CD4-positive, alpha-beta T cell treated with Interleukin-4 for 1 hour (primary cell): ENCODE measurements at regions not wholly inside any gene's neighbourhood (a gene's known extent, or its start where the extent isn't known, plus 50 kb on each side); places are given as distances from the start of the nearest gene placed in this dataset.

Source experiments
- DNase-seq, 2 donors: peaks; one replicate each; pipeline ENCODE4 v3.0.0-alpha.2; 2020 to 2022

DNA sequence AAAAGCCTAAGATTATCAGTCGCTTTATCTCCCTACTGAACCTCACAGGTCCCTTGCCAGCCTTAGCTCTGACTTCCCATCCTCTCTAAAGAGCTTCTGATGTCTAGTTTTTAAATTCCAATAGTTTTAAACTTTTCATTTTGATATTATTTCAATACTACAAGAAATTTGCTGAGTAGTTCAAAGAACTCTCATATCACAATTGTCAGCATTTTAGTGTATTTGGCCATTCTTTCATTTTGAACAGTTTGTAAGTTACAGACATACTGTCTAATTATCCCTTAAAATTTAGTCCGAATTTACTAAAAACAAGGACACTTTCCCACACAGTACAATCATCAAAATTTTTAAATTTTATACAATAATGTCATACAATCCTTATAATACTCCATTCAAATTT lies 666.8 kb upstream of the SETBP1 start:
- no peak for DNase-seq

- no peak for DNase-seq
Measured at GRCh38 chr18:44025421-44025820, 655.3 kb upstream of the SETBP1 start.

- no peak for DNase-seq
Measured at GRCh38 chr18:44028109-44028508, 652.6 kb upstream of the SETBP1 start.

DNA sequence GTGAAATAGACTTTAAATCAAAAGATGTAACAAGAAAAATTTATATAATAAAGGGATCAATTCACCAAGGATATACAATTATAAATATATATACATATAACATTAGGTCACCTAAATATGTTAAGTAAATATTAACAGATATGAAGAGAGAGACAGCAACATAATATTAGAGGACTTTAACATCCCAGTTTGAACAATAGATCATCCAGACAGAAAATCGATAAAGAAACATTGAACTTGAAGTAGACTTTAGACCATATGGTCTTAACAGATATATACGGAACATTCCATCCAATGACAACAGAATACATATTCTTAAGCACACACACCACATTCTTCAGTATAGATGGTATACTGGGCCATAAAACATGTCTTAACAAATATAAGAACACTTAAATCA lies 649.6 kb upstream of the SETBP1 start:
- no peak for DNase-seq

- DNase-seq, result no peak
Measured at GRCh38 chr18:44033144-44033701, 647.5 kb upstream of the SETBP1 start.

DNA sequence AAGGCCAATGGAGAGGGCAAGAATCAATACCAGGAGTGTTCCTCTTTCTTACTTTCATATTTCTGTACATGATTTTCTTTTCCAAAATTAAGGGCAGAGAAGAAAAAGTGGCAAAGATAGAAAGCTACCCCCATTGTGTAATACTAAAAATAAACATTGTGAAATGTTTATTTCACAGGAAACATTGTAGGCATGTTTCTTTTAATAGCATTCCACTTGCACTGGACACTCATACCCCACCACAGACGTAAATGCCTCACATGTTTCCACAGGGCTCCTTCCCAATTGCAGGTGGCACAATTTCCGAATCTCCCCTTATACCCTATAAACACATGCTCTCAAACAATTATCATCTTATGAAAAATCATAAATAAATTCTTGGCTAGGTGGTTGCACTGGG lies 645.1 kb upstream of the SETBP1 start:
- no peak for DNase-seq

GRCh38 chr18:44036501-44036900 lies 644.2 kb upstream of the SETBP1 start:
- DNase-seq, result no peak

- DNase-seq, result no peak
Measured at GRCh38 chr18:44039216-44039615, 641.5 kb upstream of the SETBP1 start.

DNA sequence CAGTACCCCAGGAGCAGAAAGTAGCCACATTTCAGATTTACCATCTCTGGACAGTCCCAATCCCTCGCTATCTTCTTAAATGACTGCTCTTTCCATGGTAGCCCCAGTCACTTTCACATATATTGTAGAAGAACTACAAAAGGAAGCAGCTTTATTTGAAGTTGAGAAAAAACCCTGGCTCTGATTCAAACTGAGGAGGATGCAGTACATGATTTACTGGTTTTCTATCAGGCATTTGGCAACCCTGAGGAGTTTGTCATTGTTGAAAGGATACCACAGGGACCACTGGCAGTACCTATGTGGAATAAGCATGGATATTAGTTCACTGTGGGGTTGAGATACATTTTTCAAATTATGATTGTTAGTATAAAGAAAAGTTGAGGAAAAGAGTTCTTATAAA lies 640.9 kb upstream of the SETBP1 start:
- DNase-seq, result no peak

- DNase-seq, result no peak
Measured at GRCh38 chr18:44041553-44041952, 639.1 kb upstream of the SETBP1 start.

DNA sequence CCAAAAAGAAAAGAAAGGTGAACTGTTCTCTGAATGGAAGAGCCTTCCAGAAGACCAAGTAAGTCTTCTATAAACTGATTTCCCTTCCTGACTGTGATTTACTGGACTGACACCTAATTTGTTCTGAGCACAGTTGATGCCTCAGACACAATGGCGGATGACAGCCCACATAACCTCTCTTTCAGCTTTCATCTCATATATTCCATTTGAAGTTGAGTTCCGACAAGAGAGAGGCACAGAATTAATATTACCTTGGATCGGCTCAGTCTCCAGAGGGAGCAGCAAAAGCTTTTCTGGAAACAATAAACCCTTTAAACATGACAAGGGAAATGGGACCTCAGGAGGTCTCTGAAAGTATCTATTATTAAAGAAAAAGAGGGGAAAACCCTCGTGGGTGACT lies 638.7 kb upstream of the SETBP1 start:
- DNase-seq, result no peak

GRCh38 chr18:44046376-44046975 lies 634.2 kb upstream of the SETBP1 start:
- DNase-seq, result no peak

DNA sequence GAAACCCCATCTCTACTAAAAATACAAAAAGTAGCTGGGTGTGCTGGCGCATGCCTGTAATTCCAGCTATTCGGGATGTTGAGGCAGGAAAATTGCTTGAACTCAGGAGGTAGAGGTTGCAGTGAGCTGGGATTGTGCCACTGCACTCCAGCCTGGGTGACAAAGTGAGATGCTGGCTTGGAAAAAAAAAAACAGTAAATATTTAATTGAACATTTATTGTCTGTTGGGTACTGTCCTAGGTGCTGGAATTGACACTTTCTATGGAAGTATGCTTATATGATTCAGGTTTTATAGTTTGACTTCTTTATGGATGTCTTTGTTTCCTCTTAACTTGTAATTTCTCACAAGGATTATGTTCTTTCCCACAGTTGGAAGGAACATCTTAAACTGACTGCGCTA lies 633.1 kb upstream of the SETBP1 start:
- DNase-seq, result no peak

- no peak for DNase-seq
Measured at GRCh38 chr18:44048435-44048834, 632.3 kb upstream of the SETBP1 start.

- no peak for DNase-seq
Measured at GRCh38 chr18:44048846-44049245, 631.8 kb upstream of the SETBP1 start.

DNA sequence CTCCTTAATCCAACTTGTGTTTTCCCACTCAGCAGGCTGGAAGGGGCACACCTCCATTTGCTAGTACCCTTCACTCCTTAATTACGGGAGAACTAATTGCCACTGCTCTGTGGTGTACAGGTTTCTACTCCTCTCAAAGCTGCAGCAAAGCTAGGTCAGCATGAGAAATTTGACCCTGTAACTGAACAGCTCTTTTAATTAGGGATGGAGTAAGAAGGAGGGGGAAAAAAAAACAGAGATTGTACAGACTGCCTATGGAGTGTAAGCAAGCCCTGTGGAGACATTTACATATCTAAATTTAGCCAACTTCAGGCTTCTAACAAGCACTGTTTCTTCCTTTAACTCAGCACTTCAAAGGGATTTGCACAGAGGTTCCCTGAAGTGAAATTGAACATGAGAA lies 629.7 kb upstream of the SETBP1 start:
- no peak for DNase-seq

DNA sequence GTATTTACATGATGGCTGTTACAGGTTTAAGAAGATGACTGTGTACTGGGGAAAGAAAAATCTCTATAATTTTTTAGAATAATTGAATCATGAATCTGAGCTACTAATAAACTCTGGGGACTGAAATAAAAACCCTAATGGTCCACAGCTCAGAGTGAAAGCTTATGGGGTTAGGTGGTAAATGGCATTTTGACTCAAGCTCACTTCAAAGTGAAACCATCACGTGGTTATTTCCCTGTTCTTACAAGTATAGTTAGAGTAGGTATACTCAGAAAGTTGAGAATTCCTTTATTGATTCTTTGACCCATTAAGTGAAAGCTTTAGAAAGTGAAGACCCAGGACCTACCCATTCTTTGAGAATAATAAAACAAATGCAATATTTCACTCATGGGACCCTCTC lies 626.2 kb upstream of the SETBP1 start:
- no peak for DNase-seq

DNA sequence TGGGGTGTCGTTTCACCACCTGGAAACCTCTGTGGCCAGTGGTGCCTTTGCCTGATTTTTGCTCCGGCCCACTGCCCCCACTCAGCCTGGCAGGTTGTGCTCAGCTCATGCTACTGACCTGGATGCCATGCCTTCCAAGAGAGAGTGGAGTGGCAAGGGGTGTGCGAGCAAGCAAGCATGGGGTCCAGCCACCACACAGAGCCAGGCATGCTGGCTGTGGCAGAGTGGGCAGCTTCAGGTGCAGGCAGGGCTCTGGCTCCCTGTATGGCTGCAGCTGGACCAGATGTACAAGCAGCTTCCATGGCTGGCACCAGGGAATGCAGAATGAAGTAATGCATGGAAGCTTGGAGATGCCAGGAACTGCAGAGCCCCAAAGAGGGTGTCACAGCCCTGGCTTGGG lies 620.5 kb upstream of the SETBP1 start:
- DNase-seq, result no peak

DNA sequence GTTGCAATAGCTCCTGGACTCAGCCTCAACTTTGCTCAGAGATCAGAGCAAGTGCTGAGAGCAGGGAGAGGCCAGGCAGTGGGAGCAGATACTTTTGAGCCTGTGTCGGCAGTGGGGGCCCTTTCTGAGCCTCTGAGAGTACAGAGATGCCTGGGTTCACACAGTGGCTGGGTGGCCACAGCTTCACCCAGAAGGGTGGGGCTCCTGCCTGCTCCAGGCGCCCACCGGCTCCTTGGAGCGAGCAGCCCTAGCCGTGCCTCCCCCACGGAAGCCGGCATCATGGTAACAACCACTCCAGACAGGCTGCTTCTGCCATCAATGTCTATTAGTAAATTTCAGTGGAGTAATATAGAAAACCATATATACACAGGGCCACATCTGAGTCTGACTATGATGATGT lies 619.2 kb upstream of the SETBP1 start:
- DNase-seq, result no peak

DNA sequence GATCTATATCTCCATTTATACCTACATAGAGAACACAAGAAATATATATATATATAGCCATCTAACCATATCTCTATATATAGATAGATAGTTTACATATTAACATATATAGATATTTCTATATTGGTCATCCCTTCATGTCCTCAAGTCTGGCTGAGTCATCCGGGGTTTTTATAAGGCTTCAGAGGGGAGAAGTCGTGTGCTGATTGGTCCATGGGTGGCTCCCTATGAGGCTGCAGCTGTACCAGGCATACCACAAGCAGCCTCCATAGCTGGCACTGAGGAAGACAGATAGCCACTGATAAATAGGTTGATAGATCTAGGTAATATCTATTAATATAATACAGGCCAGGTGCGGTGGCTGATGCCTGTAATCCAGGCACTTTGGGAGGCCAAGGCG lies 618.3 kb upstream of the SETBP1 start:
- DNase-seq, result no peak

DNA sequence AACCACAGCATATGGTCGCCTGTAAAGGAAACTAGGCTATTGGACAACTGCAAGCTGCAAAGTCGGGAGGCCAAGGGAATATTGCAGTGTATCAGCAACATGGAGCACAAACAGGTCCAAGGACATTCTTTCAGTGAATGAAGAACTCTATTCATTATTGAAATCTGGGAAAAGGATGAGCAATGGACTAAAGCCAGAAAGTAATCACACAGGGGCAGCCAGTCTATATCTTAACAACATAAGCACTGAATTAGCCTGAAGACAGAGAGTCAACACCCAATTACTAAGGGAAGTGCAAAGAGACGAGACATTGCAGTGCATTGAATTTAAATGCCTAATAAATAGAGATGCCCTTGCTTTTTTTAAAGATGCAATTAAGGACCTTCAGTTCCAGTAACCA lies 615.5 kb upstream of the SETBP1 start:
- DNase-seq, result no peak

- no peak for DNase-seq
Measured at GRCh38 chr18:44066541-44066940, 614.1 kb upstream of the SETBP1 start.

GRCh38 chr18:44067186-44067585 lies 613.5 kb upstream of the SETBP1 start:
- no peak for DNase-seq

- DNase-seq, result no peak
Measured at GRCh38 chr18:44075038-44075437, 605.6 kb upstream of the SETBP1 start.

DNA sequence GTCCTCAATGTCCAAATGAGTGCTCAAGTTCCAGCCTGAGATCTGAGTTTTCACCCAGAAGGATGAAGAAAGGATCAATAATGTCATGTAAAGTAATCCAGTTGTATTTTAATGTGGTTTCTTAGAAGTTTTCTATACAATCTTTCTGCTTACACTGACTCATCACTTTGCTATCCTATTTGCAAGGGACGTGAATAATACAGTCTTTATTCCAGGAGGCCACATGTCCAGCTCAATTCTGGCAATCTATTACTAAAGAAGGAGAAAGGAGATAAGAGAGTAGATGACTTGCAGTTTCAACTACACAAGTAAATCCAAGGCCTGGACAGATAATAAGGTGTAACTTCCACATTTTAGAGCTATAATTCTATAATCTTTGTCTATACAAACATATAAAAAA lies 601.1 kb upstream of the SETBP1 start:
- no peak for DNase-seq

DNA sequence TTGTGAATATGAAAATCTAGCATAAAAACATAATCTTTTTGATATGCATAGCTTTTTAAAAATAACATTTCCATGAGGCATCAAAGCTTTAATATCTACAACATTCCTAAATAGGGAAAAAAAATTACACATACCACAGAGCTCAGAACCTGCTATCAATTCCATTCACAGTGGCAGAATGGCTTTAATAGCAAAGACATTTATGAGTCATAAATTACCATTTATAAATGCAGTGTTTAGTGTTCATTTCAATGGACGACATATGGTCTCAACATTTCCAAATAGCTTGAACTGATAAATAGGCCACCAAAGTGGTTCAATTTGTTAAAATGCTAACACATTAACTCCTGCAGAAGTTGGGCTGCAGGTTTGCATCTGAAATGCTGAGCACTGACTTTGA lies 600.6 kb upstream of the SETBP1 start:
- DNase-seq, result no peak
